ENCODE measurements at regions not wholly inside any gene's neighbourhood (a gene's known extent, or its start where the extent isn't known, plus 50 kb on each side); places are given as distances from the start of the nearest gene placed in this dataset.
"Not testable (repeated sequence)": the region's sequence is repeated elsewhere in the genome, so short reads cannot be mapped to it uniquely, and the experiment has no call there.

GRCh38 chr10:118960157-118961090 is 69.1 kb upstream of the NANOS1 start:
- H4K20me1 ChIP-seq (ENCODE audit: insufficient read depth, low read length): no peaks in the 10 kb centered on the region
- no peaks in the 10 kb centered on the region for H3K9me2 ChIP-seq (replicated peaks; ENCODE audit: insufficient read depth, low read length)
- H3F3A ChIP-seq (ENCODE audit: insufficient read depth, low read length): no peaks in the 10 kb centered on the region
- H3K9me3 ChIP-seq (replicated peaks; ENCODE audit: insufficient read depth, low read length): no peaks in the 10 kb centered on the region
- no peaks in the 10 kb centered on the region for H3K79me2 ChIP-seq (ENCODE audit: low read length)
- H3K27ac ChIP-seq (ENCODE audit: low read length): no peak overlapping the region
- H3K4me1 ChIP-seq (ENCODE audit: low read length): peaks cover 17% of the 10 kb centered on the region
- no peak for TF ChIP-seq EZH2phosphoT487 (IDR thresholded peaks at IDR 0.05; ENCODE audit: low read length)
- no peak for TF ChIP-seq CTCF (IDR thresholded peaks at IDR 0.05; ENCODE audit: low read length)
- TF ChIP-seq EZH2 (optimal IDR thresholded peaks at IDR 0.05; ENCODE audit: low read depth, low read length): no peak
- no peak overlapping the region for H3K9ac ChIP-seq (ENCODE audit: low read length)
- no peak overlapping the region for H3K4me2 ChIP-seq (ENCODE audit: low read depth, low read length)
- no peak overlapping the region for H2AFZ ChIP-seq (ENCODE audit: low read length)
- DNase-seq: no peak
- no peak overlapping the region for H3K4me3 ChIP-seq (ENCODE audit: low read length)
- H3K27me3 ChIP-seq (replicated peaks; ENCODE audit: insufficient read depth, low read length): no peaks in the 10 kb centered on the region
- H3K36me3 ChIP-seq (replicated peaks; ENCODE audit: insufficient read depth, low read length): no peaks in the 10 kb centered on the region

GRCh38 chr10:118961436-118961835 is 68.1 kb upstream of the NANOS1 start:
- Histone ChIP-seq H3K9ac (ENCODE audit: low read length) (no peak overlapping the region), H3K9me2 (replicated peaks; ENCODE audit: insufficient read depth, low read length) (no peaks in the 10 kb centered on the region), H3K4me2 (ENCODE audit: low read depth, low read length) (no peak overlapping the region), H2AFZ (ENCODE audit: low read length) (no peak overlapping the region), H3K4me3 (ENCODE audit: low read length) (no peak overlapping the region), H3K79me2 (ENCODE audit: low read length) (no peaks in the 10 kb centered on the region), H4K20me1 (ENCODE audit: insufficient read depth, low read length) (no peaks in the 10 kb centered on the region), H3K27me3 (replicated peaks; ENCODE audit: insufficient read depth, low read length) (no peaks in the 10 kb centered on the region), H3F3A (ENCODE audit: insufficient read depth, low read length) (no peaks in the 10 kb centered on the region), H3K27ac (ENCODE audit: low read length) (no peak overlapping the region), H3K4me1 (ENCODE audit: low read length) (peaks cover 7% of the 10 kb centered on the region), H3K36me3 (replicated peaks; ENCODE audit: insufficient read depth, low read length) (no peaks in the 10 kb centered on the region), H3K9me3 (replicated peaks; ENCODE audit: insufficient read depth, low read length) (no peaks in the 10 kb centered on the region)
- DNase-seq: no peak
- no peak for TF ChIP-seq CTCF (IDR thresholded peaks at IDR 0.05; ENCODE audit: low read length)
- no peak for TF ChIP-seq EZH2phosphoT487 (IDR thresholded peaks at IDR 0.05; ENCODE audit: low read length)
- TF ChIP-seq EZH2 (optimal IDR thresholded peaks at IDR 0.05; ENCODE audit: low read depth, low read length): no peak

- H3K4me1 ChIP-seq (ENCODE audit: low read length); H3K9ac ChIP-seq (ENCODE audit: low read length); H2AFZ ChIP-seq (ENCODE audit: low read length); H3K27ac ChIP-seq (ENCODE audit: low read length); H4K20me1 ChIP-seq (ENCODE audit: insufficient read depth, low read length); H3K4me2 ChIP-seq (ENCODE audit: low read depth, low read length); H3K9me3 ChIP-seq (replicated peaks; ENCODE audit: insufficient read depth, low read length); H3K4me3 ChIP-seq (ENCODE audit: low read length); DNase-seq; H3K79me2 ChIP-seq (ENCODE audit: low read length); H3F3A ChIP-seq (ENCODE audit: insufficient read depth, low read length); H3K27me3 ChIP-seq (replicated peaks; ENCODE audit: insufficient read depth, low read length); H3K36me3 ChIP-seq (replicated peaks; ENCODE audit: insufficient read depth, low read length); H3K9me2 ChIP-seq (replicated peaks; ENCODE audit: insufficient read depth, low read length): not testable (repeated sequence)
Measured at GRCh38 chr10:118962331-118962868, 67.1 kb upstream of the NANOS1 start.

GRCh38 chr10:118963341-118963740 is 66.2 kb upstream of the NANOS1 start:
- TF ChIP-seq EZH2phosphoT487 (IDR thresholded peaks at IDR 0.05; ENCODE audit: low read length): no peak
- no peak for DNase-seq
- H3K9me2 ChIP-seq (replicated peaks; ENCODE audit: insufficient read depth, low read length): no peaks in the 10 kb centered on the region
- H3K4me3 ChIP-seq (ENCODE audit: low read length): no peak overlapping the region
- no peaks in the 10 kb centered on the region for H3K9me3 ChIP-seq (replicated peaks; ENCODE audit: insufficient read depth, low read length)
- no peaks in the 10 kb centered on the region for H4K20me1 ChIP-seq (ENCODE audit: insufficient read depth, low read length)
- H3K79me2 ChIP-seq (ENCODE audit: low read length): no peaks in the 10 kb centered on the region
- no peak overlapping the region for H3K9ac ChIP-seq (ENCODE audit: low read length)
- no peak overlapping the region for H3K27ac ChIP-seq (ENCODE audit: low read length)
- H3F3A ChIP-seq (ENCODE audit: insufficient read depth, low read length): no peaks in the 10 kb centered on the region
- no peaks in the 10 kb centered on the region for H3K36me3 ChIP-seq (replicated peaks; ENCODE audit: insufficient read depth, low read length)
- no peaks in the 10 kb centered on the region for H3K27me3 ChIP-seq (replicated peaks; ENCODE audit: insufficient read depth, low read length)
- H3K4me2 ChIP-seq (ENCODE audit: low read depth, low read length): no peak overlapping the region
- H3K4me1 ChIP-seq (ENCODE audit: low read length): 0 out of 2 replicates have a peak, but pooled peaks cover 5% of the 10 kb centered on the region
- no peak overlapping the region for H2AFZ ChIP-seq (ENCODE audit: low read length)
